CD4-positive, alpha-beta T cell treated with Interleukin-1 beta for 1 hour (primary cell): ENCODE measurements at regions not wholly inside any gene's neighbourhood (a gene's known extent, or its start where the extent isn't known, plus 50 kb on each side); places are given as distances from the start of the nearest gene placed in this dataset.
"Not testable (repeated sequence)": the region's sequence is repeated elsewhere in the genome, so short reads cannot be mapped to it uniquely, and the experiment has no call there.

Experiments
- DNase-seq, 2 donors: peaks; one replicate each; pipeline ENCODE4 v3.0.0-alpha.2; 2020 to 2022

DNA sequence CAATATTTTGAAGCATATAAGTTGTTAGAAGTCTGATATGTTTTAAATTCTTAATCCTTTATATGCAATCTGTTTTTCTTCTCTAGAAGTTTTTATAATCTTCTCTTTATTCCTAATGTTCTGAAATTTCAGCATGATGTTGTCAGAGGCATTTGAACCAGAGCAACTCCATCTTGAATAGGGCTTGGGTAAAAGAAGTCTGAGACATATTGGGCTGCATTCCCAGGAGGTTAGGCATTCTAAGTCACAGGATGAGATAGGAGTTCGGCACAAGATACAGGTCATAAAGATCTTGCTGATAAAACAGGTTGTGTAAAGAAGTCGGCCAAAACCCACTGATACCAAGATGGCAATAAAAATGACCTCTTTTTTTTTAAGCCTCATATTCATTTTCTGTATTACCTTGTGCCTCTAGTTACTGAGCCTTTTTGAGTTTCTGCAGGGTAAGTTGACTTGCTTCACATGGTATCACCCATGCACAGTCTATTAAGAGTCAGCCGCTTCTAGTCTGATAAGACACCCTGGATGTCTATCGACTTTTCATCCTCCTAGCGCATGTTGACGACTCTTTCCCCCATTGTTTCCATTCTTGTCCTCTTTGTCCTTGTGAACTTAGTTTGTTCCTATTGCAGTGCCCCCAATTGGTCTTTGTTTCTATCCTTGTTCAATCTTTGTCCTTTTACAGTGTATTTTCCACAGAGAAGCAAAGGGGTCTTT, 80.8 kb upstream of the RNU6-1 start:
- no peak for DNase-seq

DNA sequence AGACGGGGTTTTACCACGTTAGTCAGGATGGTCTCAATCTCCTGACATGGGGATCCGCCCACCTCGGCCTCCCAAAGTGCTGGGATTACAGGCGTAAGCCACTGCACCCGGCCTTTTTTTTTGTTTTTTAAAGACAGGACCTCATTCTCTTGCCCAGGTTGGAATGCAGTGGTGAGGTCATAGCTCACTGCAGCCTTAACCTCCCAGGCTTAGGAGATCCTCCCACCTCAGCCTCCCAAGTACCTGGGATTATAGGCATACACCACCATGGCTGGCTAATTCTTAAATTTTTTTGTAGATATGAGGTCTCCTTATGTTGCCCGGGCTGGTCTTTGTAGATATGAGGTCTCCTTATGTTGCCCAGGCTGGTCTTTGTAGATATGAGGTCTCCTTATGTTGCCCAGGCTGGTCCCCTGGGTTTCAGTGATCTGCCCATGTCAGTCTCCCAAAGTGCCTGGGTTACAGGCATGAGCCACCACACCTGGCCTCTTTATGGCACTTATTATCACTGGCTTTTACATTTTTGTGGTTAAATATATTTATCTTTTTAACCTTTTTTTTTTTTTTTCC, 82.3 kb upstream of the RNU6-1 start:
- no peak for DNase-seq

DNA sequence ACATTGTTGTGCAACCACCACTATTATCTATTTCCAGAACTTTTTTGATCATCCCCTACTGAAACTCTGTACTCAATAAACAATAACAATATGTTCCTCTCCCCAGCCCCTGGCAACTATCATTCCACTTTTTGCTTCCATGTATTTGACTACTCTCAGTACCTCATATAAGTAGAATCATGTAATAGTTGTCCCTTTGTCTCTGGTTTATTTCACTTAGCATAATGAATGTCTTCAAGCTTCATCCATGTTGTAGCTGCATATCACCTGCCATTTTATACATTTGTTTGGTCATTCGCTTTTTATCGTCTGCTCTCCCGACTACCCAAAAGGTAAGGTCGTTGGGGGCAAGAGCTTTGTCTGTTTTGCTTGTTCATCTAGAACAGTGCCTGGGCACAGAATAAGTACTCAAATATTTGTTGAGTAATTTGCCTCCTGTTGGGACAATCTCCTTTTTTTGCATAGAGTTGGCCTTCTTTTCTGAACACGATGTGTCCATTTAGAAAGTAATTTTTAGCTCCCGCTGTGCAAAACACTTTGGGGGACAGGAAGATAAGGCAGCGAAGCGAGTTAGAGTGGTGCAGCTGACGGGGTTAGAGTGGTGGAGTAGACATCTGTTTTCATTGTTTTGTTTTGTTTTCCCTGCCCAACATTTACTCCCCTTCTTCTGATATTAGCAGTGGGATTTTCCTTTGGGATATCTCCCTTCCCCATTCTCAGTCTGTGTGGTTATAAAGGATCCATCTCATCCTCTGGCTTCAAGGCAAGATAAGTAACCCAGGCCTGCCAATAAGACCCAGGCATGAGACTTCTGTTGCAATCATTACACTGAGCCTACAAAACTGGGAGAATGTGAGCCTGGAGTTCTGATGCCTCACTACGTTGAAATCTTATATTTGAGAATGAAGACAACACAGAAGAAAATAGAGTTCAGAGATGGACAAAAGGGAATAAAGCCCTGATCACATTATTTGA, 83.4 kb upstream of the RNU6-1 start:
- no peak for DNase-seq

DNA sequence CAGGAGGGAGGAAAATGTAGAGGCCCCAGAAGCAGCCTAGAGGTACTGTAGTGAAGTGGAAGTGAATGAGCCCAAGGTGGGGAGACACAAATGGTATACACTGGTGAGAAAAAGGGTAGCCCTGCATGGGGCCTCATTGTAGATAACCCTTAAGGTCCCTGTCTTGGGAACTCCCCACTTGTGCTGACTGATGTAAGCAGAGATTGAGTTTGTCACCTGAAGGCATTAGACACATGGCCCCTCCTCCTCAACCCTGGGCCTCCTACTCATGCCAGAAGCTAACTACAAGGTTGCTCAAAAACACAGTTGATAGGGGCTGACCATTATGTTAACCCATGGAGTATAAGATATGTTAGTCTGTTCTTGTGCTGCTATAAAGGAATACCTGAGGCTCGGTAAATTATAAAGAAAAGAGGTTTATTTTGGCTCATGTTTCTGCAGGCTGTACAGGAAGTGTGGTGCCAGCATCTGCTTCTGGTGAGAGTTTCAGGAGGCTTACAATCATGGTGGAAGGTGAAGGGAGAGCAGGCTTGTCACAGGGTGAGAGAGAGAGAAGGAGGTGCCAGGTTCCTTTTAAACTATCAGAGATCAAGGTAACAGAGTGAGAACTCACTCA, 84.6 kb upstream of the RNU6-1 start:
- DNase-seq: no peak

DNA sequence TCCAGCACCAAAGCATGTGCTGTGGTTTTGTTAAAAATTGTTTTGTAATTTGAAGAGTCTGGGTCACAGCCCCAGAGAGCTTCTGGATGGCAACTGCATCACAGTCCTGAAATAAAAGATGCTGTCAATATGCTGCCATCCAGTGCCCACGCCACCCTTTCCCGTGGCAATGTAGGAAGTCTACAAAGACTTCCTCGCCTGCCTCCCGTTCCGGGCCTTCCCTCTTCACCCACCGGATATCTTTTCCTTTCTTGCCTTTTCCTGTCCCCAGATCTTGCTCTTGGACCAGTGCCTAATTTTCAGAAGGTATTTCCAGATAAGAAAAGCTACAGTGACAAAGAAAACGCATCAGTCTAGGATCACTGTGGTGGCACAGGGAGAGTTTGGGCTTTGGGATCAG, 85.3 kb upstream of the RNU6-1 start:
- DNase-seq: no peak

DNA sequence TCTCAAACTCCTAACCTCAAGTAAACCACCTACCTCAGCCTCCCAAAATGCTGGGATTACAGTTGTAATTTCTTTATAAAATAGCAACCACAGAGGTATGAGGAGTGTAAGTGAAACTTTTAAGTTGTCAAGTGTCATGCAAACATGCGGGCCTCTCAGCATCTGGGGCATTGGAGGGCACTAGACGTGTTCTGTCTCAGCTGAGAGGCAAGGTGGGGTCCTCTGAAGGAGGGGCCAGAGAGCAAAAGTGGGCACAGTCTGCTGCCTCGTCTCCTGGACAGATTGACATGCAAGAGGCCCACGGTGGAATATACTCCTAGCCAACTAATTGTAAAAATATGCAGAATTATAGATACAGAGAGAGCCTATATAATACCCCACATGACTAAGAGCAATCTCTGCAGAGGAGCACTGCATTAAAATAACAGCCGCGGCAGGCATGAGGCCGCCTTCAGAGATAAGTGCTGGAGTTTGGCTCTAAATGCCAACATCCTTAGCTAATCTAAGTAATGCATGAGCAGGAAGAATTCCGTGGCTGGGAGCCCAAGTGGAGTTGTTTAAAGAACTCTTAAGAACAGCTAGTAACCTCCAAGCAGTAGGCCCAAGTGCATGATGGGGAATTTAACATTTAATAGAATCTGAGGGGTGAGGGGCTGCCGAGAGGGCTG, 87.8 kb upstream of the RNU6-1 start:
- no peak for DNase-seq

DNA sequence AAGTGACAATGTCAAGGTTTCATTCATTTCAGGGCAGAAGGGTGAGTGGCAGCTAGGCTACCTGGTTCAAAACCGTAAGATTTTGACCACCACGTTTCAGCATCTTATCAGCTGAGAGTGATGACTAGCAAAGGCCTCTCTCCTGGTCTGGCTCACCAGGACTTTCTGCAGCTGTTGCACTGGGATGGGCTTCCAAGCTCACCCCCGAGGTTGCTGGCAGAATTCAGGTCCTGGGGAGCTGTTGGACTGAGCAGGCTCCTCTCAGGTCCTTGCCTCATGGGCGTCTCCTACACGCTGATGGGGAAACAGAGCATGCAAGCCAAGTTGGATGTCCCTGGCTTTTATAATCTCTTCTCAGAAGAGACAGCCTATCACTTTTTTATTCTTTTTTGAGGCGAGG, 88.8 kb upstream of the RNU6-1 start:
- no peak for DNase-seq

DNA sequence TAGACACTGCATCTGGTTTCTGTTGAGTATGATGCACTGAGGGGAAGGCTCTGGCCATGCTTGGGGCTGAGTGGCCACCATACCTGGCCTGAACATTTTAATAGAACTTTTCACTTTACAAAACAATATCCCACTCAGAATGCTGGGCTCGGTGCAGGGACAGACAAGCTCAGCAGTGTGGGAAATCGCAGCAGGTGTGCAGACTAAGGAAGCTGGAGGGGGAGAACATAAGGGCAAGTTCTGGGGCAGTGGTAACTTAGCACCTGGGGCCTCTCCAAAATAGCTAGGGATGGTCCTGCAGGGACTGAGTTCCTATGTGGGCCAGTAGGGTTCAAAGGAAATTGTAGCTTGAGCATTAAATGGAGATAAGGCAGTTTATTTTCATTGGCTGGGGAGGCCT, 90.9 kb upstream of the RNU6-1 start:
- no peak for DNase-seq

DNA sequence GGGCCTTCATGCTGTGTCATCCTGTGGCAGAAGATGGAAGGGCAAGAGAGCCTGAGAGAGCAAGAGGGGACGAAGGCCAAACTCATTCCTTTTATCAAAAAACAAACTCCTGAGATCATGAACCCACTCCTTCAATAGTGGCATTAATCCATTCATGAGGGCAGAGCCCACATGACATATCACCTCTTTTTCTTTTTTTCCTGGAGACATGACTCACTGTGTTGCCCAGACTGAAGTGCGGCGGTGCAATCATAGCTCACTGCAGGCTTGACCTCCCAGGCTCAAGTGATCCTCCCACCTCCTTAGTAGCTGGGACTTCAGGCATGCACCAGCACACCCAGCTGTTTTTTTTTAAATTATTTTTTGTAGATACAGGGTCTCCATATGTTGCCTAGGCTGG, 92.0 kb upstream of the RNU6-1 start:
- no peak for DNase-seq

DNA sequence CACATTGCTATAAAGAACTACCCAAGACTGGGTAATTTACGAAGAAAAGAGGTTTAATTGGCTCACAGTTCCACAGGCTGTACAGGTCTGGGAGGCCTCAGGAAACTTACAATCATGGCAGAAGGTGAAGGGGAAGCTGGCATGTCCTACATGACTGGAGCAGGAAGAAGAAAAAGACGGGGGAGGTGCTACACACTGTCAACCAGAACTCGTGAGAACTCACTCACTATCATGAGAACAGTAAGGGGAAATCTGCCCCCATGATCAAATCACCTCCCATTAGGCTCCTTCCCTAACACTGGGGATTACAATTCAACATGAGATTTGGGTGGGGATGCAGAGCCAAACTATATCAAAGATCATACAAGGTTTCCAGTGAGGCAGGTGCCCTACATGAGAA, 94.3 kb upstream of the RNU6-1 start:
- not testable (repeated sequence) for DNase-seq

DNA sequence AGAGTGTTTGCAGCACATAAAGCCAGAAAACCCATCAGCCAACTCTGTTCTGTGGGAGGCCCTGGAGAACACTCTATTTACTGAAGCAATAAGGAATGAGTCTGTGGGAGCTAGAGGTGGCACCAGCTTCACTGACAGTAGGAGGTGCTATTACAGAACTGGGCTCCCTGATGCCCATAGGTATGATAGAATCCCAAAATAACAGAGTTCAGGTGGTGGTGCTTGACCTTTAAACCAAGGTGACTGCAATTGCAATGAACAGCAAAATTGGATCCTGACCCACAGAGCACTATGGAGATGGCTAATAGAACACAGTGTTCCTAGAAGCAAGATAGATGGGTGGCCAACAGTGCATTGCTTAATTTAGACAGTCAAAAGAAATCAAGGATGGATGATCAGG, 95.4 kb upstream of the RNU6-1 start:
- no peak for DNase-seq

DNA sequence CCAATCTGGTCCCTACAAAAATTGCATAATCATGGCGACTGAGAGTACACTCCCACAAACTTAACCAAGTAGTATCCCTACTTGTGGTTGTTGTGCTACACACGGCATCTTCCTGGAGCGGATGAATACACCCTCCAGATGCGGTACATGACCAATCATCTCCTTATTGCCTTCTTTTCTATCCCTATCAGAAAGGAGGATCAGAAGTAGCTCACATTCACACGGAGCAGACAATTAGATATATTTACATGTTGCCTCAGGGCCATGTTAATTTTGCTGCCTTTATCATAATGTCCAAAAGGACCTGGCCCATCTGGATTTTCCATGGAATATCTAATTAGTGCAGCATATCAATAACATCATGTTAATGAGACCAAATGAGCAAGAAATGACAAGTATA, 96.4 kb upstream of the RNU6-1 start:
- DNase-seq: no peak

DNA sequence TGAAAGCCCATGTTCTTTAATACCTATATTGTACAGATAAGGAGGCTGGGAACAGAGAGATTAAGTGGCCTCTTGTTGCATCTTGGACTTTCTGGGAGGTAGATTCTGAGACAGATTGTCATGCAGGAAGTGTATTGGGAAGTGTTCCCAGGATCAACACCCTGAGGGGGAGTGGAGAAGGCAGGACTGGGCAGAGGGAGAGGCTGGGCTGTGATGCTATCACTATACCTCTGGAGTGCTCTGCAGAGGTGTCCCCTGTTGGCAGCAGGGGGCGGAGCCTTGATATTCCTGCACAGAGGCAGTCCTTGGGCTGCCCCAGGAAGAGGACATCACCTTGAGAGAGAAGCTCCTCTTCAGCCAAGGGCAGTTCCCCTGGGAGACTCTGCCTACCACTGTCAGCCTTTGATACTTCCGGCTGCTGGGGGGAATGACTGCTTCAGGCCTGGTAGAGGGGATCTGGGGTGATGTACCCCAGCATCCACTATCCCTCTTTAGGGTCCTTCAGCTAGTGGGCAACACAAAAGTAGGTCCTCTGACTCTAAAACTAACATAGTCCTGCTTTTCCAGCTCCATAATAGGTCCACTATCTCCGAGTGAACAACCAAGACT, 97.4 kb upstream of the RNU6-1 start:
- no peak for DNase-seq

DNA sequence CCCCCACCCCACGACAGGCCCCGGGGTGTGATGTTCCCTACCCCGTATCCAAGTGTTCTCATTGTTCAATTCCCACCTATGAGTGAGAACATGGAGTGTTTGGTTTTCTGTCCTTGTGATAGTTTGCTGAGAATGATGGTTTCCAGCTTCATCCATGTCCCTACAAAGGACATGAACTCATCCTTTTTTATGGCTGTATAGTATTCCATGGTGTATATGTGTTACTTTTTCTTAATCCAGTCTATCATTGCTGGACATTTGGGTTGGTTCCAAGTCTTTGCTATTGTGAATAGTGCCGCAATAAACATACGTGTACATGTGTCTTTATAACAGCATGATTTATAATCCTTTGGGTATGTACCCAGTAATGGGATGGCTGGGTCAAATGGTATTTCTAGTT, 99.3 kb upstream of the RNU6-1 start:
- DNase-seq: not testable (repeated sequence)

DNA sequence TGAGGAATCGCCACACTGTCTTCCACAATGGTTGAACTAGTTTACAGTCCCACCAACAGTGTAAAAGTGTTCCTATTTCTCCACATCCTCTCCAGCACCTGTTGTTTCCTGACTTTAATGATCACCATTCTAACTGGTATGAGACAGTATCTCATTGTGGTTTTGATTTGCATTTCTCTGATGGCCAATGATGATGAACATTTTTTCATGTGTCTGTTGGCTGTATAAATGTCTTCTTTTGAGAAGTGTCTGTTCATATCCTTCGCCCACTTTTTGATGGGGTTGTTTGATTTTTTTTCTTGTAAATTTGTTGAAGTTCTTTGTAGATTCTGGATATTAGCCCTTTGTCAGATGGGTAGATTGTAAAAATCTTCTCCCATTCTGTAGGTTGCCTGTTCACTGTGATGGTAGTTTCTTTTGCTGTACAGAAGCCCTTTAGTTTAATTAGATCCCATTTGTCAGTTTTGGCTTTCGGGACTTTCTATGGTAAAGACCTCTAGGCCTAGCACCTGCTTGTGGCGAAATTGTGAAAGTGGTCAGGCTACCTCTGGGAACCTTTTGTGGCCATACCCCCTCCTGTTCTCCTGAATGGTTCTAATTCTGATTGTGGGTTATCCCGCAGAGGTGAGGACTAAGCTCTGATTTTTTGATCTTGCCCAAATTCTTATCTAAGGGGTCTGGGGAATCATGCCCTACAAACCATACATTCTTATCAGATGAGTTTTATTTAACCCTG, 99.9 kb upstream of the RNU6-1 start:
- DNase-seq: not testable (repeated sequence)

DNA sequence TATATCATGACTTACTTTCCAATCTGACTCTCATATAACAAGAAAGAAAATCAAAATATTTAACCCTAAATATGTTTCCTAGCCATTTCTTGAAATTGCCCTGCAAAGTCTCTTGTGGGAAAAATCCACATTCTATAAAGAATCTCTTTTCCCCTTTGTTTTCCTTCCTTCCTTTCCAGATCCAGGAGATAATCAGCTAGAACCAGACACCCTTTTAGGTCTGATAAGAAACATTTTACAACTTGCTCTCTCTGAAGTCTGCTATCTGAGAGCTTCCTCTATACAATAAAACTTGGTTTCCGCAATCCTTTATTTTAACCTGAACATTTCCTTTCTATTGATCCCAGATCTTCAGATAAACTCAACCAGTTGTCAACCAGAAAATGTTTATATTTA, 100.5 kb upstream of the RNU6-1 start:
- no peak for DNase-seq

DNA sequence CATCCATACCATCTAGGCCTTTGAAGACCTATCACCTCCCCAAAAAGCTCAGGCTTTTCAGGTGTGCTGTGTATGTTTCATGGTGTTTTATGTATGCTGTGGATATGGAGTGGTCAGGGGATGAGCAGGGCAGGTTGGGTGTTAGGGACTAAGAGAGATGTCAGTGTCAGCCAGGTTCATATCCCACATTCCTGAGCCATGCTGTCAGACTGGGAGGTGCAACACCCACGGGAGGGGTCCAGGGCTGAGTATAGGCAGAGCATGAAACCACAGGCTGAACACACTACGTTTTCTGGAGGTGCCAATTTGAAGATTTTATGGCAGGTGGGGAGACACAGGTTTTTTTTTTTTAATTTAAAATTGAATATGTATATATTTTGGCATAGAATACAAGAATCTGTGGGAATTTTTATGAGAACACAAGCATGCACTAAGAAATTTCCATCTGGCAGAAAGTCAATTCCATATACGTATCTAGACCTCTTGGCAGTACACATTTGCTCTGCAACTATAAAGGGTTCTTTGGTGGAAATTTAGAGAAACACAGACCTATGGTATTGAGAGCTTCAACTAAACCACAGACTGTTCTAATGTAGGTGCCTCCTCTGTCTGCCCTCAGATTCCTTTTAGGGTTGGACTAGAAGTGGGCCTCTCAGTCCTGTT, 101.9 kb upstream of the RNU6-1 start:
- no peak for DNase-seq

DNA sequence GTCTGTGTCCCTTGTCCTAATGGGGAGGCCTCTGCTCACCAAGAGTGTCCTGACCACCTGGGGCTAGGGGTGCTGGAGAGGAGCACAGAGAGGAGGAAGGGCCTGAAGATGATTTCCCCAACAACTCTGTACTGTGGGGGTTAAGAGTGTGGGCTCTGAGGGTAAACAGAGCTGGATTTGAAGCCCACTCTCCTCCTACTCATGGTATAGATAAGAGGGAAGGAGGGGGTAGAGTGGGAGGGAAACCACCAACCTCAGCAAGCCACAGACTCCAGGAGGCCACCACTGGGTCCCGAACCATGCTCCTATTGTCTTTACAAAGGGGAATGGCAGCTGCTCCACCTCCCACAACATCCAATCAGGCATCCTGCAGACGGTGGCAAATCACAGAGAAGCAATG, 103.6 kb upstream of the RNU6-1 start:
- no peak for DNase-seq

DNA sequence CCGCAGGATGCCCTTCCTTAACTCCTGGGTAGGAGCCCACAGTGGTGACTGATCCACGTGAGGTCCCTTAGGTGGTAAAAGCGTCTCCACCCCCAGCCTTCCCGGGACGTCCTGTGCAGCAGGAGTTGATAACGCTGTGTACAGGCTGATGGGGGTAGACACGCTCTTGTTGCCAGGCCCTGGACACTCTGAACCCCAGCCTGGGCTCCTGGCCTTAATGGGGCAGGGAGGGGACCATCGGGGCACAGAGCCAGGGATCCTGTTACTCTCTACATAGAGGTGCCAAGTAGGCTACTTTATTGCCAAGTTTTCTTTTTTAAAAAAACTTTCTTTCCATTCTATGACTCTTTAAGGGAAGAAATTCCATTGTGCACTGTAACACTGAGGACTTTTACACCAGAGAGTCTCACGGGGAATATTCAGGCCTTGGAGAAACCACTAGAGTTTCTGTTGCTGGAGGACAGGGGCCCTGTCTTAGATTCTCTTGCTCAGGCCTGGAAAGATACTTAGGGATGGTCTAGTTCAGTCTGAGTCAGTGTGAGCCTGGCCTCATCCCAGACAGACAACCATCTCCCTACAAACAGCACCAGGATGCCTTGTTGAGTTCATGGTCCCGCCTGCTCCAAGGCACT, 104.3 kb upstream of the RNU6-1 start:
- no peak for DNase-seq

DNA sequence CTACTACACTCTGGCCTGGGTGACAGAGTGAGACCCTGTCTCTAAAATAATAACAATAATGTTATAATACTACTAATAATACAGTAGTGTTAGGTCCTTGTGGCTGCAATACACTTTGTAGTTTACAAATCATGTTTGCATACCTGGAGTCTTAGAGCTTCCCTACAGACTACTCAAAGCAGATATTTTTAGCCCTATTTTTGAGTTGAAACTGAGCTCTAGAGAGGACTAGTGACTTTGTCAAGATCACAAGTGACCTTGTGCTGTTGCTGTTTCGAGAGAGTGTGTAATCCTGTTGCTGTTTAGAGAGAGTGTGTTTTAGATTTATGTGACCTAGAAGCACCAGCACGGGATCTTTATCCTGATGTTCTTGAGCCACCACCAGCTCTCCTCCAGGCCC, 105.3 kb upstream of the RNU6-1 start:
- DNase-seq: no peak
